IMR-90 (cell line): ENCODE measurements at regions not wholly inside any gene's neighbourhood (a gene's known extent, or its start where the extent isn't known, plus 50 kb on each side); places are given as distances from the start of the nearest gene placed in this dataset.

Experiments used
- ATAC-seq: fragments of 200-7000 bp; cut with Tn5 transposase; 2 replicates; pipeline ENCODE4 v1.9.1; 2020; ENCODE audit warnings: low read depth, mild to moderate bottlenecking, moderate library complexity
- BruUV-seq: library from RNA; stranded (reverse); fragments of 400-500 nt; replicated peaks from 2 replicates; lab custom pipeline; 2021; lab: Mats Ljungman, UMichigan
- CTCF ChIA-PET: fragments of 300-600 bp; formaldehyde crosslinking; extraction: SDS; loops from one replicate; lab custom pipeline; 2021; ENCODE audit warnings: antibody characterized with exemption; lab: Yijun Ruan, JAX
- POLR2A ChIA-PET: fragments of 300-600 bp; sonication (Branson Sonifier 250); formaldehyde crosslinking; loops from one replicate; lab custom pipeline; 2022; ENCODE audit warnings: antibody characterized with exemption; ENCODE audit not compliant: unreplicated experiment; lab: Charles Lee
- DNase-seq: peaks from one replicate; pipeline ENCODE4 v3.0.0; 2013
- H2AFZ ChIP-seq: replicated peaks from 2 replicates; pipeline ENCODE3; 2013; ENCODE audit warnings: low read length, mild to moderate bottlenecking; ENCODE audit not compliant: poor library complexity
- H2AK5ac ChIP-seq: 2 replicates; pipeline ENCODE4 v1.6.1; 2013; ENCODE audit warnings: low read depth, low read length, inconsistent platforms
- H2AK9ac ChIP-seq: replicated peaks from 2 replicates; pipeline ENCODE3; 2013; ENCODE audit warnings: mild to moderate bottlenecking, low read depth, low read length, moderate library complexity; ENCODE audit not compliant: poor library complexity
- H2BK120ac ChIP-seq: 2 replicates; pipeline ENCODE4 v1.6.1; 2013; ENCODE audit warnings: low read depth, low read length, inconsistent platforms
- H2BK15ac ChIP-seq: 3 replicates; pipeline ENCODE4 v1.6.1; 2013; ENCODE audit warnings: low read depth, low read length, inconsistent platforms
- H2BK20ac ChIP-seq: 2 replicates; pipeline ENCODE4 v1.6.1; 2013; ENCODE audit warnings: low read depth, mild to moderate bottlenecking, inconsistent platforms, low read length, moderate library complexity
- H2BK5ac ChIP-seq: 2 replicates; pipeline ENCODE4 v1.6.1; 2013; ENCODE audit warnings: mild to moderate bottlenecking, low read depth, low read length, inconsistent platforms; ENCODE audit not compliant: poor library complexity, severe bottlenecking
- H3K14ac ChIP-seq: replicated peaks from 2 replicates; pipeline ENCODE4 v1.6.1; 2013; ENCODE audit warnings: low read depth, low read length, inconsistent platforms
- H3K18ac ChIP-seq: 2 replicates; pipeline ENCODE4 v1.6.1; 2013; ENCODE audit warnings: low read depth, low read length, control low read depth
- H3K23ac ChIP-seq: 2 replicates; pipeline ENCODE4 v1.6.1; 2013; ENCODE audit warnings: low read depth, low read length, inconsistent platforms
- H3K27ac ChIP-seq: 2 replicates; pipeline ENCODE4 v1.5.1; 2013; ENCODE audit warnings: mild to moderate bottlenecking, control low read depth, low read length; ENCODE audit not compliant: insufficient read depth
- H3K27me3 ChIP-seq: 2 replicates; pipeline ENCODE4 v1.6.1; 2013; ENCODE audit warnings: low read length; ENCODE audit not compliant: control insufficient read depth, insufficient read depth
- H3K36me3 ChIP-seq: 2 replicates; pipeline ENCODE4 v1.6.1; 2013; ENCODE audit warnings: low read length, mixed read lengths; ENCODE audit not compliant: control insufficient read depth, insufficient read depth
- H3K4ac ChIP-seq: 2 replicates; pipeline ENCODE4 v1.6.1; 2013; ENCODE audit warnings: low read depth, low read length, inconsistent platforms
- H3K4me1 ChIP-seq: 2 replicates; pipeline ENCODE4 v1.6.1; 2013; ENCODE audit warnings: low read length, mixed read lengths; ENCODE audit not compliant: control insufficient read depth, insufficient read depth
- H3K4me2 ChIP-seq: 2 replicates; pipeline ENCODE4 v1.6.1; 2013; ENCODE audit warnings: low read depth, mild to moderate bottlenecking, control low read depth, low read length, moderate library complexity
- H3K4me3 ChIP-seq: 2 replicates; pipeline ENCODE4 v1.5.1; 2013; ENCODE audit warnings: low read depth, mild to moderate bottlenecking, control low read depth, low read length, moderate library complexity; ENCODE audit not compliant: insufficient read depth
- H3K56ac ChIP-seq: 2 replicates; pipeline ENCODE4 v1.6.1; 2013; ENCODE audit warnings: low read length, inconsistent platforms; ENCODE audit not compliant: insufficient read depth; ENCODE audit errors: extremely low read depth
- H3K79me1 ChIP-seq, 2 experiments: 2 replicates each; pipeline ENCODE4 v1.6.1; 2013; ENCODE audit warnings: low read length in 2 of 2, inconsistent platforms in 1 of 2, low read depth in 1 of 2
- H3K9ac ChIP-seq: 2 replicates; pipeline ENCODE4 v1.6.1; 2013; ENCODE audit warnings: low read depth, low read length, control low read depth
- H3K9me1 ChIP-seq: 2 replicates; pipeline ENCODE4 v1.6.1; 2013; ENCODE audit warnings: low read length, inconsistent platforms; ENCODE audit not compliant: insufficient read depth
- H3K9me3 ChIP-seq: 2 replicates; pipeline ENCODE4 v1.6.1; 2013; ENCODE audit warnings: low read length; ENCODE audit not compliant: control insufficient read depth, insufficient read depth
- H4K20me1 ChIP-seq: 2 replicates; pipeline ENCODE4 v1.6.1; 2013; ENCODE audit warnings: low read length, inconsistent platforms; ENCODE audit not compliant: insufficient read depth
- H4K5ac ChIP-seq: 2 replicates; pipeline ENCODE4 v1.6.1; 2013; ENCODE audit warnings: mild to moderate bottlenecking, low read depth, low read length, control low read depth
- H4K8ac ChIP-seq, 2 experiments: 2 replicates each; pipeline ENCODE4 v1.6.1; 2013; ENCODE audit warnings: low read depth in 2 of 2, low read length in 2 of 2, control low read depth in 1 of 2, inconsistent platforms in 1 of 2
- H4K91ac ChIP-seq: 2 replicates; pipeline ENCODE4 v1.6.1; 2013; ENCODE audit warnings: low read depth, low read length, inconsistent platforms; ENCODE audit not compliant: insufficient read depth
- BHLHE40 ChIP-seq: fragments of 150-350 bp; IDR thresholded peaks from 2 replicates; pipeline ENCODE4 v1.6.1; 2016; ENCODE audit warnings: mild to moderate bottlenecking, low read depth, low read length
- CEBPB ChIP-seq: IDR thresholded peaks from 2 replicates; pipeline ENCODE4 v1.6.1; 2012; ENCODE audit warnings: low read depth, low read length, improper control_type of control experiment
- CHD1 ChIP-seq: IDR thresholded peaks from 2 replicates; pipeline ENCODE4 v1.6.1; 2012; ENCODE audit warnings: low read depth, low read length, improper control_type of control experiment
- CTCF ChIP-seq: conservative IDR thresholded peaks from 2 replicates; pipeline ENCODE4 v1.5.1; 2012; ENCODE audit warnings: mild to moderate bottlenecking, low read depth, low read length, improper control_type of control experiment
- ELK1 ChIP-seq: fragments of 150-350 bp; IDR thresholded peaks from 2 replicates; pipeline ENCODE4 v1.6.1; 2016; ENCODE audit warnings: low read depth, mild to moderate bottlenecking, low read length, moderate library complexity, borderline replicate concordance
- FOS ChIP-seq: fragments of 150-350 bp; IDR thresholded peaks from 2 replicates; pipeline ENCODE4 v1.6.1; 2016; ENCODE audit warnings: low read depth, low read length
- MAFK ChIP-seq: IDR thresholded peaks from 2 replicates; pipeline ENCODE4 v1.6.1; 2012; ENCODE audit warnings: low read depth, low read length, improper control_type of control experiment
- MAZ ChIP-seq: IDR thresholded peaks from 2 replicates; pipeline ENCODE4 v1.6.1; 2012; ENCODE audit warnings: low read depth, mild to moderate bottlenecking, low read length, improper control_type of control experiment, moderate library complexity, borderline replicate concordance
- MXI1 ChIP-seq: IDR thresholded peaks from 2 replicates; pipeline ENCODE4 v1.6.1; 2012; ENCODE audit warnings: low read depth, mild to moderate bottlenecking, low read length, moderate library complexity, borderline replicate concordance
- NFE2L2 ChIP-seq: fragments of 150-350 bp; IDR thresholded peaks from 2 replicates; pipeline ENCODE4 v1.6.1; 2016; ENCODE audit warnings: low read depth, mild to moderate bottlenecking, low read length
- POLR2A ChIP-seq: IDR thresholded peaks from 2 replicates; pipeline ENCODE4 v1.6.1; 2012; ENCODE audit warnings: mild to moderate bottlenecking, low read depth, low read length
- RAD21 ChIP-seq: IDR thresholded peaks from 2 replicates; pipeline ENCODE4 v1.6.1; 2012; ENCODE audit warnings: low read length, improper control_type of control experiment
- RCOR1 ChIP-seq: IDR thresholded peaks from 2 replicates; pipeline ENCODE4 v1.6.1; 2012; ENCODE audit warnings: mild to moderate bottlenecking, low read length, improper control_type of control experiment; ENCODE audit not compliant: insufficient replicate concordance
- RFX5 ChIP-seq: IDR thresholded peaks from 2 replicates; pipeline ENCODE4 v1.8.0; 2012; ENCODE audit warnings: low read depth, mild to moderate bottlenecking, low read length, moderate library complexity
- SMC3 ChIP-seq: fragments of 150-350 bp; IDR thresholded peaks from 2 replicates; pipeline ENCODE4 v1.6.1; 2016; ENCODE audit warnings: low read depth, mild to moderate bottlenecking, antibody characterized with exemption, low read length, moderate library complexity
- USF2 ChIP-seq: fragments of 150-350 bp; IDR thresholded peaks from 2 replicates; pipeline ENCODE4 v1.6.1; 2017; ENCODE audit warnings: mild to moderate bottlenecking, antibody characterized with exemption, low read length, low read depth
- WGBS, 2 experiments: methylation state at CpG; one replicate each; pipeline versions ENCODE4 v1.1.5 to v1.1.7; 2013; ENCODE audit warnings: missing lambda C conversion rate in 2 of 2; ENCODE audit not compliant: insufficient read length in 1 of 2; ENCODE audit errors: extremely low coverage in 2 of 2; 5-methylcytosine and 5-hydroxymethylcytosine counted together
- dilution Hi-C: fragments of 300-500 bp; cut with HindIII; formaldehyde crosslinking; loops from one replicate; pipeline ENCODE4 v1.14.3; 2018; ENCODE audit warnings: low sequenced_read_pairs; ENCODE audit not compliant: unreplicated experiment
- in situ Hi-C: fragments of 300-500 bp; cut with MboI; formaldehyde crosslinking; loops from 3 replicates; pipeline ENCODE4 v1.14.3; 2019; ENCODE audit warnings: low sequenced_read_pairs, inconsistent platforms, mixed read lengths
- intact Hi-C: fragments of 100-400 bp; cut with micrococcal nuclease; formaldehyde crosslinking; loops from 2 replicates; pipeline ENCODE4 v1.10.0; 2022

- TF ChIP-seq USF2: no peak
- TF ChIP-seq ELK1: no peak
- no peak for TF ChIP-seq RCOR1
- no peak for TF ChIP-seq BHLHE40
- no peak for TF ChIP-seq CEBPB
- no peak for TF ChIP-seq CTCF
- no peak for TF ChIP-seq MAFK
- no peak for TF ChIP-seq FOS
- no peak for TF ChIP-seq POLR2A
- TF ChIP-seq SMC3: no peak
- no peak for TF ChIP-seq MXI1
- no peak for TF ChIP-seq MAZ
- TF ChIP-seq NFE2L2: no peak
- no peak for TF ChIP-seq RAD21
- no peak for TF ChIP-seq RFX5
- TF ChIP-seq CHD1: no peak
- Histone ChIP-seq H3K18ac (no peak overlapping the region), H2AFZ (no peak overlapping the region), H3K14ac (no peak overlapping the region), H2BK15ac (no peak overlapping the region), H3K27ac (no peak overlapping the region), H3K4ac (no peak overlapping the region), H3K9me3 (peaks cover 29% of the 10 kb centered on the region), H2BK20ac (no peak overlapping the region), H4K5ac (no peak overlapping the region), H3K9me1 (no peaks in the 10 kb centered on the region), H3K56ac (no peak overlapping the region), H3K27me3 (no peaks in the 10 kb centered on the region), H3K79me1 (no peaks in the 10 kb centered on the region), H3K9ac (no peak overlapping the region), H2BK5ac (no peak overlapping the region), H3K4me1 (no peaks in the 10 kb centered on the region), H2AK9ac (no peak overlapping the region), H3K4me2 (no peak overlapping the region), H4K91ac (no peak overlapping the region), H4K8ac (no peak overlapping the region), H2AK5ac (no peak overlapping the region), H4K20me1 (no peaks in the 10 kb centered on the region), H3K23ac (no peak overlapping the region), H3K36me3 (no peaks in the 10 kb centered on the region), H2BK120ac (no peak overlapping the region), H3K4me3 (no peak overlapping the region)
- dilution Hi-C loops (no loop called here), in situ Hi-C loops (no loop called here), intact Hi-C loops (no loop called here)
- WGBS, 2 experiments: no CpG with 5 or more reads among the region's 14 CpGs
- BruUV-seq: no TSS peak
- ChIA-PET POLR2A (no interaction called here), CTCF (no interaction called here)
- no peak for ATAC-seq
- DNase-seq: no peak
Measured at GRCh38 chr12:130286741-130287440, 50.8 kb upstream of the PIWIL1 start.
